ENCODE measurements at regions not wholly inside any gene's neighbourhood (a gene's known extent, or its start where the extent isn't known, plus 50 kb on each side); places are given as distances from the start of the nearest gene placed in this dataset.

DNA sequence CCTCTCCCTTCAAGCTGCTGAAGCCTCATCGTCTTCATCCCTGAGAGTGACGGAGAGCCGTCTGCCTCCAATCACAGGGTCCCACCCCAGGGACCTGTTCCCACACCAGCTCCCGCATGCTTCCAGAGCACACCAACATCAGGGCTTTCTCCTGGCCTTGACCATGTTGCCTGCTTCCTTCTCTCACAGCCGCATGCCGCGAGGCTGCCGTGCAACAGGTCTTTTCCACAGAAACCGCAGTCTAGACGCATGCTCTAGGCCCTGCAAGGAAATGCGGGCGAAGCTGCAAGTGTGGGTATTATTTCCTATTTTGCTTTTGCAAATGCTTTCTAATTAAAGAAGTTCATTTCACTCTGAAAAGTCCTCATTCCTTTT lies 277.8 kb downstream of the EIPR1 start:
- TF ChIP-seq, protein P1, sequence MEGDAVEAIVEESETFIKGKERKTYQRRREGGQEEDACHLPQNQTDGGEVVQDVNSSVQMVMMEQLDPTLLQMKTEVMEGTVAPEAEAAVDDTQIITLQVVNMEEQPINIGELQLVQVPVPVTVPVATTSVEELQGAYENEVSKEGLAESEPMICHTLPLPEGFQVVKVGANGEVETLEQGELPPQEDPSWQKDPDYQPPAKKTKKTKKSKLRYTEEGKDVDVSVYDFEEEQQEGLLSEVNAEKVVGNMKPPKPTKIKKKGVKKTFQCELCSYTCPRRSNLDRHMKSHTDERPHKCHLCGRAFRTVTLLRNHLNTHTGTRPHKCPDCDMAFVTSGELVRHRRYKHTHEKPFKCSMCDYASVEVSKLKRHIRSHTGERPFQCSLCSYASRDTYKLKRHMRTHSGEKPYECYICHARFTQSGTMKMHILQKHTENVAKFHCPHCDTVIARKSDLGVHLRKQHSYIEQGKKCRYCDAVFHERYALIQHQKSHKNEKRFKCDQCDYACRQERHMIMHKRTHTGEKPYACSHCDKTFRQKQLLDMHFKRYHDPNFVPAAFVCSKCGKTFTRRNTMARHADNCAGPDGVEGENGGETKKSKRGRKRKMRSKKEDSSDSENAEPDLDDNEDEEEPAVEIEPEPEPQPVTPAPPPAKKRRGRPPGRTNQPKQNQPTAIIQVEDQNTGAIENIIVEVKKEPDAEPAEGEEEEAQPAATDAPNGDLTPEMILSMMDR (IDR thresholded peaks at IDR 0.05) = no peak
- TF ChIP-seq POLR2A (IDR thresholded peaks at IDR 0.05) = no peak

Measured in body of pancreas (tissue), 4 donors.